Stimulated activated CD8-positive, alpha-beta memory T cell treated with anti-CD3 and anti-CD28 coated beads, Interleukin-15, amount 100 ng/mL, for 4 hours (primary cell): ENCODE measurements at regions not wholly inside any gene's neighbourhood (a gene's known extent, or its start where the extent isn't known, plus 50 kb on each side); places are given as distances from the start of the nearest gene placed in this dataset.

ENCODE experiments used
- DNase-seq, 2 donors: peaks; one replicate each; pipeline ENCODE4 v3.0.0-alpha.2; 2020; ENCODE audit warnings: low read depth in 2 of 2

DNA sequence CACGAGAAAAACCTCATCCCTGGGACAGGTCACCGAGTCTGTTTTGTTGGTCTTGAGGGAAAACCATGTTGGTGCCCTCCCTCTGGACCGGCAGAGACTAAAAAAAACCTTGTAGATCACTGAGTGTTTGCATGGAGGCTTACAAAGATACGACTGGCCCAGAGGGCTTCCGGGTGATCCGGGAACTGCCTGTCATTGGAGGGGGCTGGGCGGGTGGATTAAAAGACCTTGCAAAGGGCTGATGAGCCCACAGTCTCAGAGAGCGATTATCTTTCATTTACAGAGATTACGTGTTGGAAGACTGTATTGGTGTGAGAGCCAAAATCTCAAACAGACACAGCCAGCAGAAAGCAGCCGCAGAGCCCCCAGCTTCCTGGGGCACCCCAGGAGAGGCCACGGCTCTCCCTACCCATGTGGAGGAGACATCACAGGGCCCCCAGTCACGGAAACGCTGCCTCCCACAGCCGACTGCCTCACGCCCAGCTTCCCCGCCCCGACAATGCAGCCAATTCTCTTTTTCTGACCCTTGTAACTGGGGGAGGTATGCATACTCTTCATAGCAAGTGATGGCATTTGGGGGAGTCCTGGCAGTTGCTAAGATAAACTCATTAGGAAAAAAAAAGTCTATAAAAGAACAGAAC lies 426.4 kb downstream of the CTTN start:
- DNase-seq, result no peak

DNA sequence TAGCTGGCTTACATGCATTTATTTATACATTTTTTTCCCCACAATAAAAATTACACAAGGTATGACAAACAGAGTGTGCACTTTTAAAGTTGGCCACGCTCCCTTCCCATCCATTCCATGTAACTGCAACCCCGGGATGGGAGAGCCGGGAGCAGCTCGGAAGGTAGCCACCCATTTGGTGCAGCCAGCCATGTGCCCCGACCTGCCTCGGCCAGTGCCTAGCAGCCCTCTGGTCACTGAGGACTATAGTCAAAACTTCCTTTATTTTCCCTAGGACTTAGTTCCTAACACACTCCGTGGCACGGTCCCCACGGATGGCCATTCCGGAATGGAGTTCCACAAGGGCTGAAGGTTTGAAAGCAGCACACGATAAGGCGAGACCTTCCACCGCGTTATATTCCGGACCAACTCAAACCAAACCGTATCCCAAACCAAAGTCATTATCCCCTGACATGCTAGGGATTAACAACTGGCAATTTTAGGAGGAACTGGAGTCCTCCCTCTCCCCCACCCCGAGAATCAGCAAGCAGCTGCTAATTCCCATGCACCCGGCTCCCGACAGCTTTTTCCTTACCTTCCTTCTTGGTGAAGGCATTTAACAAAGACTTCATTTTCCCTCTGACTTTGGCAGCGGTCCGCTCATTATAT lies 426.4 kb downstream of the SHANK2 start:
- DNase-seq, result no peak

DNA sequence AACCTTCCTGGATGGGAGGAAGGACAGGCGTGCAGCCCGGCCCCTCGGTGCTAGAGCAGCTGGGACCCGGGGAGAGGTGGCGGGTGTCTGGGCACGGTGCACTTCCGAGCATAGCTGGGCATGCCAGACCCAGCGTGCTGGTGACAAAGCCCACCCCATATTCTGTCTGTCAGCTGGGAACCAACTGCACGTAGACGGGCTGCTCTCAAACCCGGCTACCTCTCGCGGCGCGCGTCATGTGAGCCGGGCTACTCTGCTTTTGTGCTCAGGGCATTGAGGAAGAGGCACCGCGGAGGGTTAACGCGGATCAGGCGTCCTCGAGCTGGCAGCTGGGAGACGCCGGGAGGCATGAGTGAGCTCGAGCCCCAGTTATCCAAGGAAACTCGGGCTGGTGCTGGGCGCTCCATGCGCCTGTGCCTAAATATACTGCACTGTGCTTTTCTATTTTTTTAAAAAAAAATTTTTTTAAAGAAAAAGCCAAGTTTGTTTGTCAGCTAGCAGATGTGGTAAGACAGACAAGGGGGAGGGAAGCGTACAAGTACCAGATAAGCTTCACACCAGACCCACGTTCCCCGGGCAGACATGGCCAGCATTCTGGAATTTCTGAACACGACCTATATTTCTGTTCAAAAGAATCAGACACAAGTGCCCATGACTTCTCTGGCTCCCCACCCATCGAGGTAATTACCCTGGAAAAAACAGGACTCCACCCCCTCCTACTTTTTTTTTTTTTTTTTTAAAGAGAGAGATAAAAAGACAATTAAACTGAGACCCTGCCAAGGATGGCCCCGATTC lies 425.6 kb downstream of the SHANK2 start:
- DNase-seq, result no peak

DNA sequence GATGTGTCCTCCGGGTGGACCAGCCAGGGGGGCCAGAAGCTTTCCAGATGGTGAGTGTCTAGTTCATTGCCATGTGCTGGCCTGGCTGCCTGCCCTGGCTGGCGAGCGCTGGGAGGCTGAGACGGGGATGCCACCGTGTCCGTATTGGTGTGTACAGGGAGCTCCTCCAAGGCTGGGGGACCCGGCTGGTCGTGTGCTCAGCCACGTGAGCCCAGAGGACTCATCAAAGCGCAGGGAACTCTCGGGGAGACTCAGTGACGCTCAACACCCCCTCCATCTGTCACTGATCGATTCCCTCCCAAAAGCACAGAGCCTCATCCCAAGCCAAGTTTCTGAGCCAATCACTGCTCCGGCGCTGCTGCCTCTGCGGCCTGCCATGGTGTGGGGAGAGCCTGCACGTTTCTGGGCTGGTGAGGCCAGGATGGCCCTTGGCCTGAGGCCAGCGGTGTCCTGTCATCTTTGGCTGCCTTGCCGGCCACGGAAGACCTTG lies 423.7 kb downstream of the SHANK2 start:
- no peak for DNase-seq

DNA sequence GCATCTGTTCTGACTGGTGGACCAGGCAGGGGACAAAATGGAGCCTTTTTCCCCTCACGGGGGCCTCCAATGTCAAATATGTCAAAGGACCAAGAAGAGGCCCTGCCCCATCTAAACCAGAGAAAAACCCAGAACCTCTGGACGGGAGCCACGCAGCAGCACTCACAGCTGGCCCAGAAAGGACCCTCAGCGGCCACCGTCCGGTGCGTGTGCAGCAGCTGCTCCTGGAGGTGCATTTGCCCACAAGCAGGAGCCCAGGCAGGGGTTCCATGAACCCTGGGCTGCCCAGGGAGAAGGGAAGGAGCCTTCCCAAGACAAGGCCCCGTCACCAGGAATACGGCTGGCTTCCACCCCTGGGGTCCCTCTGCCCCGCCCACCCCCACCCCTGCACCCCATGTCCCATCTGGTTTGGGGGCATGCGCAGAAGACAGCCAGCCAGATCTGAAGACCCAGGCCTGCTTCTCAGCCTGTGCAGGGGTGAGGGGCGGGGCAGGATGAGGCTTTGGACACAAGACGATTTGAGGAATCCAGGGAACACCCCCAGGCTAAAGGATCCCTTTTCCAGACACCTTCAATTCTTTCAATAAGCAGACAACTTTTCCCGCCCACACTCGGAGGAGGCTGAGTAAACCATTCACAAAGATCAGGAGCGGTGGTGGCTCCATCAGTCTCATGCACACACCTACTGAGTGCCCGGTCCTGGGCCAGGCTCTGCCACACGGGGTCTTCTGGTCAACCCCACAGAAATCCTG lies 423.1 kb downstream of the SHANK2 start:
- no peak for DNase-seq

DNA sequence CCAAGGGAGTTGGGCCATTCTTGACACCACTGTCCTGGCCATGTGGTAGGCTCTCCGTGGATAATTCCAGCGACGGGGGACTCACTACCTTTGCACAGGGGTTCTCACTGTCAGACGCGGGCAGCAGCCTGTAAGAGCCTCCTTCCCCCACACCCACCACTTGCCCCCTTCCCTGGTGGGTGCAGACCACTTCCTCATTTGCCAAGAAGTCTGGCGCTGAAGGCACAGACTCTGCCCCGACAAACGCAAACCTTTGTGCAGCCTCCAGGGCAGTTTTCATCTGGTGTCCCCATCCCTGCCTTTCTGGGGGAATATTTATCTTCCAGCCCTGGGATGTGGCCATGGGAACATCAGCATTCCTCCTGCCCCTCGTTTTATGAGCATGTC lies 422.5 kb downstream of the SHANK2 start:
- DNase-seq, result no peak

DNA sequence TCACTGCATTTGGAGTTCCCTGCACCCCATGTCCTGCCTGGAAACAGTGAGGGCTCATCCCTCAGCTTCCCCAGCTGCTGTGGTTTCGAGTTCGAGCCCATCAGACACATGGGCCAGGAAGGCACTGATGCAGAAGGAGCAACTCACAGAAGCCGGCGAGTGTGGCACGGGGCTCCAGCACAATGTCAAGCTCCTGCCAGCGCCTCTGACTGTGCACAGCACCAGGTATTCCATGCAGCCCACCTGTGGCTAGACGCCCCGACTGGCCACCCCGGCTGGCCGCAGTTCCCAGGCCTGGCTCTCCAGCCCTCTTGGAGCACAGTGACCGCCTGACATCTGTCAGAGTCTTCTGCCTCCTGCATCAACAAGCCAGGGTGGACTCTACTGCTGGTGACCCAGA lies 419.4 kb downstream of the SHANK2 start:
- DNase-seq, result no peak

DNA sequence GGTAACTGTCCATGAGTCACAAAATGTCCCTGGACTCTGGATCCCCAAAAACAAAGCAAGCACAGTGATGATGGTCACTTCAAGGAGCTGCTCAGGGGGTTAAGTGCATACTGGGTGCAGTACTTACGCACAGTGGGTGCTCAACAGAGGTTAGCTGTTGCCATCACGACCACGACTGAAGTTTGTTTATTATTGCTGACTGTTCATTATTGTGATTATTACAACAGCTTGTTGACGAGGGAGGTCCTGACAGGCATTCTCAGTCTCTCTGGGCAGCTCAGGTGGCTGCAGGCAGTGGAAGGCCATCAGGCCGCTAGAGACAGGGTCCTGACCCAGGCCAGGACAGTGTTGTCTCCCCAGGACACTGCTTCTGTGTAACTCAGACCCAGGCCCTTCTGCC lies 418.8 kb downstream of the SHANK2 start:
- no peak for DNase-seq

DNA sequence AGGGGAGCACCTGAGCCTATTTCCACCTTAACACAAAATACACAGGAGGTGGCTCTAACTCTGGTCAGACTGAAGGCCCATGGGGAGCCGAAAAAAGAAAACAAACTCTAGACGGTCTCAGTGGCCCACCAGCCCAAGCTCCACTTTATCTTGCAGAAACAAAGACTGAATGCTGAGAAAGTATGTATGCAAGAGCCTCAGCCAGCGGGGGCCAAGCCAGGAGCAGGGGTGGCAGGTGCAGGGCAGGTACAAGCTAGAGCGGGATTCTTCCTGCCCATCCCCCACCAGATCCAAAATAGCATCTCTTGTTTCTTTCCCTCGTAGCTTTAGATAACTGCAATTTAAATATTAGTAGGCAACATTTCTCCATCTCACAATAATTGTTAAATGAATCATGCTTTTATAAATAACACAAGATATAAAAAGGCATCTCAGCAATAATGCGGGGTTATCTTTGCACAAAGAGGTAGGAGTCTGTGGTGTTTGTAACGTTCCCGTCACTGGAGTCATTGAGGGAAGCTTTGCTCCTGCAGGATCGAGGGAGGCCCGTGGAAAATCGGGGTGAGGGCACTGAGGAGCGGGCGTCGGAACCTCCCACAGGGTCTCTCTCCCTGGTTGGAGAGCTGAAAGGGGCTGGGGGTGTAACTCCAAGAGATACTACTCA lies 418.0 kb downstream of the SHANK2 start:
- DNase-seq, result no peak

DNA sequence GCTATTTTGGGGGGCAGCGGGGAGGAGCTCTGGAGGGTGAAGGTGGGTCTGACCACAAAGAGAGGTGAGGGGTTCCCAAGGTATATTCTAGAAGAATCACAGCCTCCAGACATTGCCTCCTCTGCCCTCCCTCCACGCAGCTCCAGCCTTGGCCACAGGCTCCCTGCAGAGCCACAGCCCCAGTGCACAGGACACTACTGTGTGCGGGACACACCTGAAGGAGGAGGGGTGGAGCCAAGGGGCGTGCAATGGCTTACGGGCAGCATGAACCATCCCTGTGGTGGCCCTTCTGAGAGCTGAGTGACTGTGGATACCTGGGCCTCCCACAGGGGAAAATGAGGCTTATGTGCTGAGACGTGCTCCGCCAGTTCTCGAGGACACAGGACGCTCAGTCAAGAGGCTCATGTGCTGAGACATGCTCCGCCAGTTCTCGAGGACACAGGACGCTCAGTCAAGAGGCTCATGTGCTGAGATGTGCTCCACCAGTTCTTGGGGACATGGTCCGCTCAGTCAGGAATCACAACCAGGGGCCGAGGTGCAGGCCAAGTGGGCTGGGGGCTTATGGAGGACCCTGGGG lies 417.3 kb downstream of the SHANK2 start:
- DNase-seq, result no peak

DNA sequence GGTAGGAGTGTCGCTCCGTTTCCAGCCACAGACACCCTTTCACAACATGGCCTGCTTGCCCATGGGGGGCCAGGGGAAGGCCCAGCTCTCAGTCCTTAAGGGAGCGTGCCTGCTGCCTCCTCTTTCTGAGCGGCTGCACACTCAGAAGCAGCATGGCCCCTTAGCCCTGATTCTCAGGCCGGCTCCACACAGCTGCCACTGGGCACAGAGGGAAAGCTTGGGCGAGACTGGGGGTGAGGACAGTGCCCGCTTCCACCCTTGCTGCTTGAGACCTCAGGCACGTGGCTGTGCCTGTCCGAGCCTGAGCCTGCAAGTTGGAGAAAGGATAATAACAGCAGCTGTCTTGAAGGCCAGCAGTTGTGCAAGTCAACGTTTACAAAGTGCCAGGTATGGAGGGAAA lies 416.3 kb downstream of the SHANK2 start:
- DNase-seq, result no peak

DNA sequence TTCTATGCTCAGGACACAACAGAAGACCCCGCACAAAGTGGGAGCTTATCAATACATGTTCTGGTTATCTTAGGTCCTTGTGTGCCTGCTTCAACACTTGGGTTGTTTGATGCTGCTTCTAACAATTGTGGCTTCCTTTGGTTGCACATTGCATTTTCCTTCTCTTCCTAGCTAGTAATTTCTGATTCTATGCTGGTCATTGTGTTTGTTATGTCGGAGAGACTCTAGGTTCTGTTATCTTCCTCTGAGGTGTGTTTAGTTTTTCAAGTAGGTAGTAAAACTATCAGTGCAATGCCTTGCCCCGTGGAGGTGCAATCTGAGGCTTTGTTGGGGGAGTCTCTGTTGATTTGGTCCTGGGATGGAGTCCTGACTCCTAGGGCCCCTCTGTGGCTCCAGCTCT lies 414.2 kb downstream of the SHANK2 start:
- DNase-seq, result no peak

DNA sequence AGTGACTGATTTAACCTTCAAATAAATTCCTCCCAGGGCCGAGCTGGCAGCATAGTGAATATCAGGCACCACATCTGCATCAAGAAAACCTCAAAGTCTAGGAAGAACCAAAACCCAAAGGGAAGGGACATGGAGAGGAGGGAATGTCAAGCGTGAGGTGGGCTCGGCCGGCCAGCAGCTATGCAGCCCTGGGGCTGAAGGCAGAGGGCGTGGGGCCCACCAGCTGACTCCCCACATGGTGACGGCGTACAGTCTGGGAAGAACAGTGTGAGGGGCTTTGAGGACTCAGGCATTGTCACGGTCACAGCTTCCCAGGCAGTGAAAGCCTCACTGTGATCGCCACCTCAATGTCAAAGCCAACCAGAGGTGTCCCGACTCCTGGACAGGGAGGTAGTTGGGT lies 412.5 kb downstream of the SHANK2 start:
- no peak for DNase-seq

DNA sequence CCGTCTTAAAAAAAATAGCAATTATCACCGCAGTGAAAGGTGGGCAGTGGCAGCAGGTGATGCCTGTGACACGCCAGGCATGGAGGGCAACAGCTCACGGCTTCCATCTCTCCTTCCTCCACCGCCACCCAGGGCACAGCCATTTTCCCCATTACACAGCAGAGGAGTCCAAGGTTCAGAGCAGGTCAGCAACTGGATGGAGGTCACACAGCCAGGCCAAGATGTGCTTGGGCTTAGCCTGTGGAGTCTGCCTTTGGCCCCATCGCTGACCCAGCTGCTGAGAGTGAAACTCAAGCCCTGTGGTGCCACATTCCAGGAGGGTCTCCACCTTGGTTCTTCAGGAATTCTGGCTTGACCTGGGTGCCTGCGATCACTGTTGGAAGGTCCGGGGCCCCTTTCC lies 411.1 kb downstream of the SHANK2 start:
- no peak for DNase-seq

DNA sequence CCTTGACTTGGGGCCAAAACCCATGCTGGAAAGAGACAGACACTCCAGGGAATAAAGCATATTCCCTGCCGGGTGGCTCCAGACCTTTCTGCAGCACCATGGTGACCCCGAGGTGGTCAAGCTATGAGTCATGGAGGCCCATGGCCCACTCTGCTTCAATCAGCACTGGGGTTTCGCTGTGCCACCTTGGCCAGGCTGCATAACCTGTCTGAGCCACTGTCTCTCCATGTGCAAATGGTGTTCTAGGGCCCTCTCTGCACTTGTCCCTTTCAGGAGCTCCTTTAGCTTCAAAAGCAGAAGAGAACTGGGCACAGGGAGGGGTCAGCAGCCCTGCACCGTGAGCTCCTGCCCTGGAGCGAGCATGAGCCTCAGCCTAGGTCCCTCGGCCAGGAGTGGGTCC lies 410.1 kb downstream of the SHANK2 start:
- no peak for DNase-seq

DNA sequence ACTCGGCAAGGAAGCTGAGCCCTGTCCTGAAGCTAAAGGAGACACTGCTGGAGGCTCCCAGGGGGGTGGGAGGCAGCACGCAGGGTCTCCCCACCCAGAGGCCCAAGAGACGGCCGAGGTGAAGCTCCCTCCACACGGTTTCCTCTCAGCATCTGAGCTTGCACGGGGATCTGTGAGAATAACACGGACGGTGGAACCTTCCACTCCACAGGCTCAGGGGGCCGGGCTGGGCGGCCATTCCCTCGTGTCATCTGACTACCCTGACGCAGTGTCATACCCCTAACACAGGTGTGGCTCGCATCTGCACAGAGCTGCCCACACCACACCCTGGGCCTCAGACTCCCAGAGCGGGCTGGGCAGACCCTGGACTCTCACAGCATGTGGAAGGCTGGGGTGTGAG lies 409.7 kb downstream of the SHANK2 start:
- no peak for DNase-seq

DNA sequence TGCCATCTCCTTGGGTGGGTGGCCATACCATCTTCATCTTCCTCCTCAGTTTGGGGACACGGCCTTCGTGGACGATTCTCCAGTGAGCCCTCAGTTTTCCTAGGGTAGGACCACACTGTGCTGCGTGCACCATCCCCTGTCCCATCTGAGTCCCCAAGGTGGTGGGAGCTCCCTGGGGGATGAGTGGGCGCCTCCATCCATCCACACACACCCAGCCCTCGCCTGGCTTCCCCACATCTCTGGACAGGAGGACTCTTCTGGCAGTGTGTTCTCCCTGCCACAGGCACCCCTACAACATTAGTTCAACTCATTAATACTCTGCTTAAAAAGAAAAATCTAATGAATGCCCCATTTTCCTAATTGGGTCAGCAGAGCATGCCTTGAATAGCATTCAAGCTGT lies 408.5 kb downstream of the SHANK2 start:
- DNase-seq, result no peak

DNA sequence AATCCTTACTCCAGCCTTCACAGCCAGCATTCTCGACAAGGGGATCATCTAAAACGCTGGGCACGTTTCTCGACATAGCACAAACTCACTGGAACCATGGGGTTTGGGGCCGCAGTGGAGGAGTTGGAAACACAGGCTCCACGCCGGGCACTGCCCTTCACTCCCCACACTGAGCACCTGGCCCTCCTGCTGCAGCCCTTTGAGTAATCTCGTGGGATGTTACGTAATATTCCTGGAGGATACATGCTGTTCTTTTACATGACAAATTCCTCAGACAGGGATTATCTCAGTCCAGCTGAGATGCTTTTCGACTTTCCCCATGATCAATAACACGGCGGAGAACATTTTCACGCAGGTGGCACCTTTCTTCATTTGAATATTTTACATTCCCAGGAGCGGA lies 408.0 kb downstream of the SHANK2 start:
- DNase-seq, result no peak

DNA sequence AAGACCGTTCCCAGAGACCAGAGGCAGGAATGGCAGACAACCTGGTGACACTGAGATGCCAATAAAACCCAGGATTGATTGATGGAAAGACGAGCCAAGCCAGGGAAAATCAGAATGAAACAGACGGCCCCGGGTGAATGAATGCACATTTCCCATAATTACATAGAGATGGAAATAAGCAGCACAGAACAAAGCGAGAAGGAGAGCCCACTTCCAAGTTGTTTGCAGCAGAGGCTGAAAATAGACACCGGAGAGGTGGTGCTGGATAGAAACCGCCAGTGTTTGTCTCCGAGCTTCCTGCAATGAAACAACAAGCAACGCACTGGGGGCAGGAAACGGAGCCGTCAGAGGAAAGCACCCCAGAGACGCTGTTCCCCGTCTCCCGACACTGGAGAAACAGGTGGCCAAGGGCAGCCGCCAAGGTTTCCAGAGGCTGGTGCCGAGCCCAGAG lies 406.8 kb downstream of the SHANK2 start:
- no peak for DNase-seq

DNA sequence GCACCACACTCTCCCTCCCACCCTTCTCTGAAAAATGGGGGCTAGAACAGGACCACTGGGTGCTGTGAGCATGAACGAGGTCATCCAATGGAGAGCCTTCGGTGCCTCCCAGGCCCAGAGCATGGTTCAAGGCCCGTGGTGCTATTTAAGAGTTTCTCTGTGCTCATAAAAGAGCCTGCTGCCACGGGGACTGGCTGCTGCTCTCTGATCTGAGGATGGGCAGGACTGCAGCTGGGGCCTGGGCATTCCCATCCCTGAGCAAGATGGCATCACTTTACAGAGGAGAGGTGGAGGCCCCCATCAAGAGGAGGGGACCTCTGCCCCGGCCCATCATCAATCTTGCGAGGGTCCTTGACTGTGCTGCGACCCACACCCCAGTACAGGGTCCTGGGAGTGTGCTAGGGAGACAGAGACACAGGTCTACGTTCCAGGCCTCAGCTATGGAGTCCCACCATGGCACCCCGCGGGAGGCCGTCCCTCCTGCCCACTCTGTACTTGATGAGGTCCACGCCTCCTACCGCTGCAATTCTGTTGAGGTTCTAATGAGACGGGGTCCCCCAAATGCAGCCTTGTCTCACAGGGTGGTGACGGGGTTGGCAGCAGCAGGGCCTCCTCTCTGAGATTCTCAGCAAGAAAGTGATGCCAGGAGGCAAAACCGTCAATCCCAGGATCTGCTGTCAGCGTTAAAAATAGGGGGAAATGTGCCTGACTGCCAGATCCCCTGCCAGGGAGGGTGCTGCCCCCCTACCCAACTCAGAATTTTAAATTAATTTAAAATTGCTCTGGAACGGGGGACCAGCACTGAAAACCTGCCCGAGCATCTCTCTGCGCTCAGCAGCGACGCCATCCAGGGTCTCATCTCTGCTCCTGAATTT lies 405.4 kb downstream of the SHANK2 start:
- no peak for DNase-seq
